SK-N-SH treated with all-trans-retinoic acid at 6 μM for 48 hours (cell line): ENCODE measurements at regions not wholly inside any gene's neighbourhood (a gene's known extent, or its start where the extent isn't known, plus 50 kb on each side); places are given as distances from the start of the nearest gene placed in this dataset.

Experiments
- ATAC-seq: fragments of 200-7000 bp; cut with Tn5 transposase; 3 replicates; pipeline ENCODE4 v1.9.1; 2020; ENCODE audit warnings: mild to moderate bottlenecking, moderate library complexity
- ARNTL ChIP-seq: fragments of 450-650 bp; formaldehyde crosslinking; IDR thresholded peaks from 2 replicates; pipeline ENCODE4 v1.5.0; 2020; ENCODE audit warnings: low read depth, mild to moderate bottlenecking, moderate library complexity, borderline replicate concordance
- BACH2 ChIP-seq: fragments of 250-450 bp; sonication (Bioruptor Pico); IDR thresholded peaks from 2 replicates; pipeline ENCODE4 v1.9.0; 2021; ENCODE audit warnings: mild to moderate bottlenecking, borderline replicate concordance
- CREB5 ChIP-seq: fragments of 250-450 bp; sonication (Bioruptor Pico); IDR thresholded peaks from 2 replicates; pipeline ENCODE4 v1.5.1; 2020; ENCODE audit warnings: low read depth, mild to moderate bottlenecking, moderate library complexity
- CSDC2 ChIP-seq: fragments of 250-450 bp; sonication (Bioruptor Pico); IDR thresholded peaks from 2 replicates; pipeline ENCODE4 v1.5.0; 2020; ENCODE audit warnings: mild to moderate bottlenecking, moderate library complexity
- CSRNP3 ChIP-seq: fragments of 250-450 bp; sonication (Bioruptor Pico); IDR thresholded peaks from 2 replicates; pipeline ENCODE4 v1.5.1; 2021; ENCODE audit warnings: mild to moderate bottlenecking, moderate library complexity
- ESRRG ChIP-seq: fragments of 250-450 bp; sonication (Bioruptor Pico); IDR thresholded peaks from 2 replicates; pipeline ENCODE4 v1.6.1; 2021; ENCODE audit warnings: mild to moderate bottlenecking
- GLIS3 ChIP-seq: fragments of 250-450 bp; sonication (Bioruptor Pico); IDR thresholded peaks from 2 replicates; pipeline ENCODE4 v1.5.0; 2020; ENCODE audit warnings: mild to moderate bottlenecking, moderate library complexity
- ISL1 ChIP-seq: fragments of 250-450 bp; sonication (Bioruptor Pico); IDR thresholded peaks from 2 replicates; pipeline ENCODE4 v2.1.2; 2022; ENCODE audit warnings: mild to moderate bottlenecking, moderate library complexity
- OSR1 ChIP-seq: fragments of 250-450 bp; sonication (Bioruptor Pico); IDR thresholded peaks from 2 replicates; pipeline ENCODE4 v1.8.0; 2022; ENCODE audit warnings: moderate library complexity, mild to moderate bottlenecking, inconsistent platforms
- PATZ1 ChIP-seq: fragments of 250-450 bp; sonication (Bioruptor Pico); IDR thresholded peaks from 2 replicates; pipeline ENCODE4 v1.8.0; 2020; ENCODE audit warnings: mild to moderate bottlenecking, moderate library complexity, borderline replicate concordance
- POU6F1 ChIP-seq: fragments of 250-450 bp; sonication (Bioruptor Pico); IDR thresholded peaks from 2 replicates; pipeline ENCODE4 v1.8.0; 2021; ENCODE audit warnings: low read depth, mild to moderate bottlenecking, moderate library complexity, borderline replicate concordance
- RARB ChIP-seq: fragments of 250-450 bp; sonication (Bioruptor Pico); IDR thresholded peaks from 2 replicates; pipeline ENCODE4 v1.8.0; 2021; ENCODE audit warnings: mild to moderate bottlenecking, moderate library complexity
- SNAI2 ChIP-seq: fragments of 250-450 bp; sonication (Bioruptor Pico); IDR thresholded peaks from 2 replicates; pipeline ENCODE4 v1.5.0; 2020; ENCODE audit warnings: mild to moderate bottlenecking, moderate library complexity
- TCF4 ChIP-seq: fragments of 250-450 bp; sonication (Bioruptor Pico); IDR thresholded peaks from 2 replicates; pipeline ENCODE4 v1.8.0; 2021; ENCODE audit warnings: mild to moderate bottlenecking, moderate library complexity, borderline replicate concordance
- TSHZ2 ChIP-seq: fragments of 250-450 bp; sonication (Bioruptor Pico); IDR thresholded peaks from 2 replicates; pipeline ENCODE4 v1.5.0; 2020; ENCODE audit warnings: mild to moderate bottlenecking, moderate library complexity
- ZC3H10 ChIP-seq: fragments of 250-450 bp; sonication (Bioruptor Pico); IDR thresholded peaks from 2 replicates; pipeline ENCODE4 v1.5.1; 2021; ENCODE audit warnings: mild to moderate bottlenecking, moderate library complexity
- ZFP3 ChIP-seq: fragments of 250-450 bp; sonication (Bioruptor Pico); IDR thresholded peaks from 2 replicates; pipeline ENCODE4 v1.5.0; 2020; ENCODE audit warnings: mild to moderate bottlenecking, moderate library complexity
- ZFP30 ChIP-seq: fragments of 450-650 bp; formaldehyde crosslinking; IDR thresholded peaks from 2 replicates; pipeline ENCODE4 v1.5.0; 2022; ENCODE audit warnings: mild to moderate bottlenecking, moderate library complexity
- ZNF565 ChIP-seq: fragments of 450-650 bp; formaldehyde crosslinking; conservative IDR thresholded peaks from 2 replicates; pipeline ENCODE4 v1.5.0; 2020; ENCODE audit warnings: low read depth, mild to moderate bottlenecking, moderate library complexity
- ZNF70 ChIP-seq: fragments of 450-650 bp; formaldehyde crosslinking; IDR thresholded peaks from 2 replicates; pipeline ENCODE4 v1.5.0; 2020; ENCODE audit warnings: mild to moderate bottlenecking, moderate library complexity
- ZNF8 ChIP-seq: fragments of 450-650 bp; formaldehyde crosslinking; IDR thresholded peaks from 2 replicates; pipeline ENCODE4 v1.5.0; 2020; ENCODE audit warnings: mild to moderate bottlenecking, moderate library complexity

- TF ChIP-seq PATZ1 (CRISPR knock-in tag), result no peak
- no peak for TF ChIP-seq RARB
- TF ChIP-seq GLIS3 (CRISPR knock-in tag), result no peak
- no peak for TF ChIP-seq ZNF565 (CRISPR knock-in tag)
- no peak for TF ChIP-seq OSR1
- no peak for TF ChIP-seq ISL1
- no peak for TF ChIP-seq SNAI2
- no peak for TF ChIP-seq ZNF8 (CRISPR knock-in tag)
- no peak for TF ChIP-seq ZC3H10 (CRISPR knock-in tag)
- TF ChIP-seq ZFP3 (CRISPR knock-in tag), result no peak
- no peak for TF ChIP-seq CSRNP3 (CRISPR knock-in tag)
Measured at GRCh38 chr3:110894574-110894973, 177.0 kb upstream of the NECTIN3 start (continued).

GRCh38 chr3:110895054-110895453 is 176.6 kb upstream of the NECTIN3 start:
- no peak for ATAC-seq
- TF ChIP-seq CSDC2, result no peak
- TF ChIP-seq ZNF565 (CRISPR knock-in tag), result no peak
- no peak for TF ChIP-seq ARNTL
- no peak for TF ChIP-seq ESRRG (CRISPR knock-in tag)
- TF ChIP-seq TCF4 (CRISPR knock-in tag), result no peak
- TF ChIP-seq SNAI2, result no peak
- TF ChIP-seq GLIS3 (CRISPR knock-in tag), result no peak
- no peak for TF ChIP-seq ISL1

- TF ChIP-seq ARNTL, result no peak
- no peak for TF ChIP-seq TSHZ2 (CRISPR knock-in tag)
- no peak for ATAC-seq
Measured at GRCh38 chr3:110897046-110897445, 174.6 kb upstream of the NECTIN3 start.

GRCh38 chr3:110900576-110900975 is 171.0 kb upstream of the NECTIN3 start:
- ATAC-seq, result no peak
- TF ChIP-seq ZC3H10 (CRISPR knock-in tag), result no peak
- no peak for TF ChIP-seq RARB
- no peak for TF ChIP-seq ZFP30 (CRISPR knock-in tag)
- TF ChIP-seq TCF4 (CRISPR knock-in tag), result no peak
- TF ChIP-seq TSHZ2 (CRISPR knock-in tag), result no peak

- no peak for ATAC-seq
- TF ChIP-seq PATZ1 (CRISPR knock-in tag) (no peak), ZC3H10 (CRISPR knock-in tag) (no peak), GLIS3 (CRISPR knock-in tag) (no peak), RARB (no peak), CSDC2 (no peak), POU6F1 (no peak), BACH2 (no peak), ZNF70 (CRISPR knock-in tag) (no peak), CREB5 (CRISPR knock-in tag) (no peak)
Measured at GRCh38 chr3:110901536-110901935, 170.1 kb upstream of the NECTIN3 start.
